PC-9 (cell line): ENCODE measurements at regions not wholly inside any gene's neighbourhood (a gene's known extent, or its start where the extent isn't known, plus 50 kb on each side); places are given as distances from the start of the nearest gene placed in this dataset.

Source experiments
- BruUV-seq: library from RNA; stranded (reverse); fragments of 400-500 nt; replicated peaks from 2 replicates; lab custom pipeline; 2021; lab: Mats Ljungman, UMichigan
- CTCF ChIA-PET: fragments of 300-600 bp; sonication (Branson Sonifier 250); formaldehyde crosslinking; loops from one replicate; lab custom pipeline; 2022; ENCODE audit warnings: antibody characterized with exemption; lab: Charles Lee
- POLR2A ChIA-PET: fragments of 300-600 bp; sonication (Branson Sonifier 250); formaldehyde crosslinking; loops from one replicate; lab custom pipeline; 2022; ENCODE audit warnings: antibody characterized with exemption; ENCODE audit not compliant: unreplicated experiment; lab: Charles Lee
- DNase-seq, 2 experiments: peaks; one replicate each; pipeline versions ENCODE4 v3.0.0 to v3.0.0-alpha.2; 2015 to 2022; ENCODE audit warnings: mixed read lengths in 1 of 2
- H2AFZ ChIP-seq: fragments of 200-600 bp; sonication (generic); 2 replicates; pipeline ENCODE4 v1.8.1; 2017; ENCODE audit warnings: antibody characterized with exemption
- H3F3A ChIP-seq: fragments of 200-600 bp; sonication (generic); 2 replicates; pipeline ENCODE4 v1.8.1; 2017; ENCODE audit warnings: antibody characterized with exemption, mild to moderate bottlenecking, low read depth; ENCODE audit not compliant: insufficient read depth
- H3K27ac ChIP-seq: fragments of 200-600 bp; sonication (generic); 2 replicates; pipeline ENCODE4 v1.6.1; 2016; ENCODE audit warnings: mixed run types
- H3K27me3 ChIP-seq: fragments of 200-600 bp; sonication (generic); 2 replicates; pipeline ENCODE4 v1.6.1; 2016; ENCODE audit warnings: low read depth, mixed run types; ENCODE audit not compliant: insufficient read depth
- H3K36me3 ChIP-seq: fragments of 200-600 bp; sonication (generic); 2 replicates; pipeline ENCODE4 v1.6.1; 2016; ENCODE audit warnings: low read depth, mixed run types
- H3K4me1 ChIP-seq: fragments of 200-600 bp; sonication (generic); replicated peaks from 2 replicates; pipeline ENCODE4 v1.6.1; 2016; ENCODE audit warnings: mixed run types; ENCODE audit not compliant: insufficient read depth
- H3K4me2 ChIP-seq: fragments of 200-600 bp; sonication (generic); 2 replicates; pipeline ENCODE4 v1.6.1; 2017; ENCODE audit warnings: mixed run types
- H3K4me3 ChIP-seq: fragments of 200-600 bp; sonication (generic); 2 replicates; pipeline ENCODE4 v1.6.1; 2016; ENCODE audit warnings: mixed run types
- H3K79me2 ChIP-seq: fragments of 200-600 bp; sonication (generic); 2 replicates; pipeline ENCODE4 v1.6.1; 2017; ENCODE audit warnings: low read depth, mixed run types
- H3K9me2 ChIP-seq: fragments of 200-600 bp; sonication (generic); 2 replicates; pipeline ENCODE4 v1.8.1; 2017; ENCODE audit warnings: mild to moderate bottlenecking; ENCODE audit not compliant: insufficient read depth
- H3K9me3 ChIP-seq: fragments of 200-600 bp; sonication (generic); 2 replicates; pipeline ENCODE4 v1.8.1; 2016; ENCODE audit warnings: low read depth; ENCODE audit not compliant: insufficient read depth
- H4K20me1 ChIP-seq: fragments of 200-600 bp; sonication (generic); 2 replicates; pipeline ENCODE4 v1.8.1; 2017; ENCODE audit not compliant: insufficient read depth
- EZH2 ChIP-seq: fragments of 200-600 bp; sonication (generic); IDR thresholded peaks from 2 replicates; pipeline ENCODE4 v1.8.0; 2017; ENCODE audit warnings: antibody characterized with exemption, low read depth
- intact Hi-C: fragments of 100-400 bp; cut with micrococcal nuclease; formaldehyde crosslinking; loops from one replicate; pipeline ENCODE4 v1.10.0; 2022; ENCODE audit not compliant: unreplicated experiment
- TF ChIP-seq, protein P1 (sequence below): fragments of 200-600 bp; sonication (generic); conservative IDR thresholded peaks from 2 replicates; pipeline ENCODE4 v1.6.1; 2017; ENCODE audit warnings: mixed run types, antibody characterized with exemption, mild to moderate bottlenecking, moderate library complexity

DNA sequence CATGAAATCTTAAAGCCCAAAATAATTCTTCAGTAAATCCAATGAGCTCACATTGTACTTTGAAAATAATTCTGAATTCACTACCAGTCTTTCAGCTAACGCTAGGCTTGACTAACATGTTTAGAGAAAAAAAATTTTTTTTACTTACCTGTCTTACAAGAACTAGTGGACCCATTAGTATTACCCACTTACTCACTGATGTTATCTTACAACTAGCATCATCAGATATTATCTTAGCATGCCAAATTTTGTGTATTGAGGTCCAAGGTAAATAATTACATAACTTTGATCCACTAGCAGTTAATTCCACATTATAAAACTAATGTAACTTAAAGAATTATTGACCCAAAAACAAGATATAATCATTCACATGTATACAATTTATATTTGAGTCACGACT is 62.7 kb downstream of the SLC41A2 start:
- H3K79me2 ChIP-seq, result no peaks in the 10 kb centered on the region
- H3K4me2 ChIP-seq, result no peak overlapping the region
- POLR2A ChIA-PET, result no interaction called here
- no peaks in the 10 kb centered on the region for H3K36me3 ChIP-seq
- no peak overlapping the region for H2AFZ ChIP-seq
- TF ChIP-seq, protein P1, sequence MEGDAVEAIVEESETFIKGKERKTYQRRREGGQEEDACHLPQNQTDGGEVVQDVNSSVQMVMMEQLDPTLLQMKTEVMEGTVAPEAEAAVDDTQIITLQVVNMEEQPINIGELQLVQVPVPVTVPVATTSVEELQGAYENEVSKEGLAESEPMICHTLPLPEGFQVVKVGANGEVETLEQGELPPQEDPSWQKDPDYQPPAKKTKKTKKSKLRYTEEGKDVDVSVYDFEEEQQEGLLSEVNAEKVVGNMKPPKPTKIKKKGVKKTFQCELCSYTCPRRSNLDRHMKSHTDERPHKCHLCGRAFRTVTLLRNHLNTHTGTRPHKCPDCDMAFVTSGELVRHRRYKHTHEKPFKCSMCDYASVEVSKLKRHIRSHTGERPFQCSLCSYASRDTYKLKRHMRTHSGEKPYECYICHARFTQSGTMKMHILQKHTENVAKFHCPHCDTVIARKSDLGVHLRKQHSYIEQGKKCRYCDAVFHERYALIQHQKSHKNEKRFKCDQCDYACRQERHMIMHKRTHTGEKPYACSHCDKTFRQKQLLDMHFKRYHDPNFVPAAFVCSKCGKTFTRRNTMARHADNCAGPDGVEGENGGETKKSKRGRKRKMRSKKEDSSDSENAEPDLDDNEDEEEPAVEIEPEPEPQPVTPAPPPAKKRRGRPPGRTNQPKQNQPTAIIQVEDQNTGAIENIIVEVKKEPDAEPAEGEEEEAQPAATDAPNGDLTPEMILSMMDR, result no peak
- no peak for TF ChIP-seq EZH2
- no peaks in the 10 kb centered on the region for H3K27me3 ChIP-seq
- intact Hi-C loops, result no loop called here
- 0 out of 2 replicates have a peak, but pooled peaks cover 3% of the 10 kb centered on the region for H3F3A ChIP-seq
- no TSS peak for BruUV-seq
- DNase-seq, result peak in 1 of 2 experiments; percentile 57
- CTCF ChIA-PET, result no interaction called here
- no peak overlapping the region for H3K4me3 ChIP-seq
- peaks cover 14% of the 10 kb centered on the region for H3K4me1 ChIP-seq
- no peaks in the 10 kb centered on the region for H3K9me2 ChIP-seq
- H3K9me3 ChIP-seq, result no peaks in the 10 kb centered on the region
- H4K20me1 ChIP-seq, result no peaks in the 10 kb centered on the region
- no peak overlapping the region for H3K27ac ChIP-seq

DNA sequence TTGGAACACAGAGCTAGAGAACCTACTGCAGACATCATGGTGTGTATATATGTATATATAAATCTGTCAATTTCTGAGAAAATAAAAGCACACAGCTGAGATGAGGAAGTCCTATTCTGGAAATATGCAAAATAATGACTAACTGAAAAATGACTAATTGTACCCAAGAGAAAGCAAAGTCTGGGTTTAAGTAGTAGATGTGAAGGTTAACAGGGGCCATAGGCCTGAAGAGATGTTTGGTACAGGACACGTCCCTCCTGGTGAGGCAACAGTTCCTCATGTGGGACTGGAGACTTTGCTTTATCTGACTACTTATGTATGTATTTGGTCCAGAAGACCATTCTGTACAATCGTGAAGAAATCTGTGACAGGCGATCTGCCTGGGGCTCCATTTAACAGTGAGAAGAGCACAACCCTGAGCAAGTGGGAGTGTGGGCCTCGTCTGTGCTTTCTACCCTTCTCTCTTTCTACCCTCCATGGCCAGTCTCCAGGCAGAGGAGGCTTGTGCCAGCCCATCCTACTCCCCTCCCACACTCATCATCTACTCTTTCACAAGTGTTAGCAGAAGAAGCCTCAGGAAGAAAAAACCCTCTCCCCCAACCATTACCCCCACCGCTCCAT is 67.5 kb downstream of the SLC41A2 start:
- no peak overlapping the region for H3K4me3 ChIP-seq
- BruUV-seq, result no TSS peak
- H4K20me1 ChIP-seq, result no peaks in the 10 kb centered on the region
- H3K9me3 ChIP-seq, result no peaks in the 10 kb centered on the region
- TF ChIP-seq, protein P1, result no peak
- no peak for TF ChIP-seq EZH2
- H3K79me2 ChIP-seq, result no peaks in the 10 kb centered on the region
- 0 out of 2 replicates have a peak, but pooled peaks cover 7% of the 10 kb centered on the region for H3F3A ChIP-seq
- H3K4me1 ChIP-seq, result peaks cover 25% of the 10 kb centered on the region
- intact Hi-C loops, result no loop called here
- H3K9me2 ChIP-seq, result 0 out of 2 replicates have a peak, but pooled peaks cover 5% of the 10 kb centered on the region
- no peak overlapping the region for H3K4me2 ChIP-seq
- ChIA-PET POLR2A (no interaction called here), CTCF (no interaction called here)
- no peaks in the 10 kb centered on the region for H3K36me3 ChIP-seq
- no peak for DNase-seq
- no peaks in the 10 kb centered on the region for H3K27me3 ChIP-seq
- H2AFZ ChIP-seq, result no peak overlapping the region
- H3K27ac ChIP-seq, result no peak overlapping the region

DNA sequence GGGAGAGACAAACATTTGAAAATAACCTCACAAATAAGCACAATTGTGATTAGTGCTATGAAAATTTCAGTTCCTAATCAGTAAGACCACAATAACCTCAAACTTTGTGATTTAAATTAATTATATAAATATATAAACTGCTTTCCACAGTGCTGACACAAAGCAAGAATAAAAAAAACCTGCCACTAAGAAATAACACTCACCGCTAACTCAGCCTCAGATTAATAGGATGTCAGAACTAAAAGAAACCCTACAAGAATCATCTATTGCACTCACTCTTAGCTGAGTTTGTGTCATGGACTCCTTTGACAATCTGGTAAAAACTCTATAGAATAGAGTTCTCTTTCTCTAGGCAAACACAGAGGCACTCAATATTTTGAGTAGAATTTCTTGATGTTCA is 68.4 kb downstream of the SLC41A2 start:
- ChIA-PET POLR2A (no interaction called here), CTCF (no interaction called here)
- no peak overlapping the region for H2AFZ ChIP-seq
- no peak for DNase-seq
- no peak overlapping the region for H3K4me2 ChIP-seq
- H3K27ac ChIP-seq, result no peak overlapping the region
- H3K9me2 ChIP-seq, result 0 out of 2 replicates have a peak, but pooled peaks cover 5% of the 10 kb centered on the region
- H3K9me3 ChIP-seq, result no peaks in the 10 kb centered on the region
- no peaks in the 10 kb centered on the region for H3K36me3 ChIP-seq
- no peaks in the 10 kb centered on the region for H4K20me1 ChIP-seq
- no peaks in the 10 kb centered on the region for H3K27me3 ChIP-seq
- intact Hi-C loops, result no loop called here
- peaks cover 19% of the 10 kb centered on the region for H3K4me1 ChIP-seq
- H3F3A ChIP-seq, result 0 out of 2 replicates have a peak, but pooled peaks cover 7% of the 10 kb centered on the region
- no peaks in the 10 kb centered on the region for H3K79me2 ChIP-seq
- no peak overlapping the region for H3K4me3 ChIP-seq
- TF ChIP-seq EZH2, result no peak
- TF ChIP-seq, protein P1, result no peak
- BruUV-seq, result no TSS peak
